Fibroblast of pulmonary artery (primary cell): ENCODE measurements at regions not wholly inside any gene's neighbourhood (a gene's known extent, or its start where the extent isn't known, plus 50 kb on each side); places are given as distances from the start of the nearest gene placed in this dataset.
"Not testable (repeated sequence)": the region's sequence is repeated elsewhere in the genome, so short reads cannot be mapped to it uniquely, and the experiment has no call there.

Experiments used
- DNase-seq: peaks from one replicate; pipeline ENCODE4 v3.0.0-alpha.2; 2010; ENCODE audit warnings: low read depth
- H3K4me3 ChIP-seq: replicated peaks from 2 replicates; pipeline ENCODE4 v1.5.1; 2011; ENCODE audit warnings: low read depth, mild to moderate bottlenecking, control low read depth, low read length, moderate library complexity
- TF ChIP-seq, protein P1 (sequence below): IDR thresholded peaks from 2 replicates; pipeline ENCODE4 v1.5.1; 2011; ENCODE audit warnings: mild to moderate bottlenecking, control low read depth, low read length, inconsistent platforms; ENCODE audit errors: missing control alignments

DNA sequence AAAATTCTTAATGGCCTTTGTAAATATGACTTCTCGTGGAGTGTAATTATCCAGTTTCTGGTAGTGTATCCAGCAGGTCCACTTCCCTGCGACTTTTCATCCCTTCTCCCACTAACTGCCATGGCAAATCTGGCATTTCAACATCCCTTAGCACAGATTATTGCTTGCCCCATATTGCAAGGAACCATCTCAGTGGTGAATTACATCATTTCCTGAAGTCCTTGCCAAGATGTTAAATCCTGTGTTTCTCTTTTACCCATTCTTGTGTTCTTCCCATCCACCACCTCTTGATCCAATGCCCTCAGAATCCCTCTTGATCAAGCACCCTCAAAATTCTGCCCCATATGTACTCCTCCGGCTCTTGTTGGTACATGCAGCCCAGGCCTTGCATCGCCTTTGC, 88.1 kb upstream of the ZNF81 start:
- no peak overlapping the region for H3K4me3 ChIP-seq
- peak; percentile 48 for DNase-seq
- TF ChIP-seq, protein P1, sequence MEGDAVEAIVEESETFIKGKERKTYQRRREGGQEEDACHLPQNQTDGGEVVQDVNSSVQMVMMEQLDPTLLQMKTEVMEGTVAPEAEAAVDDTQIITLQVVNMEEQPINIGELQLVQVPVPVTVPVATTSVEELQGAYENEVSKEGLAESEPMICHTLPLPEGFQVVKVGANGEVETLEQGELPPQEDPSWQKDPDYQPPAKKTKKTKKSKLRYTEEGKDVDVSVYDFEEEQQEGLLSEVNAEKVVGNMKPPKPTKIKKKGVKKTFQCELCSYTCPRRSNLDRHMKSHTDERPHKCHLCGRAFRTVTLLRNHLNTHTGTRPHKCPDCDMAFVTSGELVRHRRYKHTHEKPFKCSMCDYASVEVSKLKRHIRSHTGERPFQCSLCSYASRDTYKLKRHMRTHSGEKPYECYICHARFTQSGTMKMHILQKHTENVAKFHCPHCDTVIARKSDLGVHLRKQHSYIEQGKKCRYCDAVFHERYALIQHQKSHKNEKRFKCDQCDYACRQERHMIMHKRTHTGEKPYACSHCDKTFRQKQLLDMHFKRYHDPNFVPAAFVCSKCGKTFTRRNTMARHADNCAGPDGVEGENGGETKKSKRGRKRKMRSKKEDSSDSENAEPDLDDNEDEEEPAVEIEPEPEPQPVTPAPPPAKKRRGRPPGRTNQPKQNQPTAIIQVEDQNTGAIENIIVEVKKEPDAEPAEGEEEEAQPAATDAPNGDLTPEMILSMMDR: no peak

GRCh38 chrX:47746446-47746845, 87.5 kb upstream of the UXT start:
- H3K4me3 ChIP-seq: no peak overlapping the region
- DNase-seq: no peak
- TF ChIP-seq, protein P1: no peak

DNA sequence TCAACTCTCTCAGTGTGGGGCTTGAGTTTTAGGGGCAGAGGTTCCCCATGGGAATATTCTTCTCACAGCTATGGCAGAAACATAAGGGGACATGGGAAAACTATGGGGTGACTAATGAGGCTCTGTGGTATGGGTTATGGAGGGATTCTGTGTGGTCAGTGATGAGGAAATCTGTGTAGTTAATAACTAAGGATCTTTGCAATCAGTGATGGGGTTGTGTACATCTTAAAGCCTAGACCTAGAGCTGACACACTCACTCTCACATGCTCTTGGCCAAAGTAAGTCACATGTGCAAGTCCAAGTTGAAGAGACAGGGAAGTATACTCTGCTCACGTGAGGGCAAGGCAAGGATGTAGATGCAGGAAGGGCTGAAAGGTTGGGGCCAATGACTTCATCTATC, 86.4 kb upstream of the UXT start:
- DNase-seq: no peak
- TF ChIP-seq, protein P1: no peak
- no peak overlapping the region for H3K4me3 ChIP-seq

GRCh38 chrX:47743504-47743903, 84.5 kb upstream of the UXT start:
- H3K4me3 ChIP-seq: no peak overlapping the region
- TF ChIP-seq, protein P1: no peak
- peak; percentile 50 for DNase-seq

DNA sequence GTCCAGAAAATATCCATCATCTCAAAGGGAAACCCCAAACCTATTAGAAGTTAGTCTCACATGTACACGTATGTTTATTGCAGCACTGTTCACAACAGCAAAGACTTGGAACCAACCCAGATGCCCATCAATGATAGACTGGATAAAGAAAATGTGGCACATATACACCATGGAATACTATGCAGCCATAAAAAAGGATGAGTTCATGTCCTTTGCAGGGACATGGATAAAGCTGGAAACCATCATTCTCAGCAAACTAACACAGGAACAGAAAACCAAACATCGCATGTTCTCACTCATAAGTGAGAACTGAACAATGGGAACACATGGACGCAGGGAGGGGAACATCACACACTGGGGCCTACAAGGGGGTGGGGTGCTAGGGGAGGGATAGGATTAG, 79.9 kb upstream of the UXT start:
- H3K4me3 ChIP-seq, DNase-seq: not testable (repeated sequence)

- TF ChIP-seq, protein P1: no peak
- no peak for DNase-seq
- H3K4me3 ChIP-seq: no peak overlapping the region
These were observed 64.7 kb upstream of the UXT start for GRCh38 chrX:47723689-47724088.

GRCh38 chrX:47723083-47723482, 64.1 kb upstream of the UXT start:
- H3K4me3 ChIP-seq: no peak overlapping the region
- no peak for DNase-seq
- TF ChIP-seq, protein P1: no peak

GRCh38 chrX:47722260-47722659, 63.3 kb upstream of the UXT start:
- TF ChIP-seq, protein P1: no peak
- no peak overlapping the region for H3K4me3 ChIP-seq
- no peak for DNase-seq

GRCh38 chrX:47715078-47715477, 56.1 kb upstream of the UXT start:
- not testable (repeated sequence) for H3K4me3 ChIP-seq, DNase-seq

GRCh38 chrX:47712675-47713074, 53.7 kb upstream of the UXT start:
- H3K4me3 ChIP-seq, DNase-seq: not testable (repeated sequence)
